Right lobe of liver (tissue), 6 donors: ENCODE measurements at regions not wholly inside any gene's neighbourhood (a gene's known extent, or its start where the extent isn't known, plus 50 kb on each side); places are given as distances from the start of the nearest gene placed in this dataset.
"Not testable (repeated sequence)": the region's sequence is repeated elsewhere in the genome, so short reads cannot be mapped to it uniquely, and the experiment has no call there.

Experiments
- ATAC-seq, 4 donors: fragments of 200-7000 bp; cut with Tn5 transposase; one replicate each; pipeline ENCODE4 v1.9.1; 2020; ENCODE audit warnings: mild to moderate bottlenecking in 4 of 4, moderate library complexity in 4 of 4
- DNase-seq, 3 donors: peaks; one replicate each; pipeline ENCODE4 v3.0.0-alpha.2; 2020
- H3K27ac ChIP-seq, 3 donors: fragments of 200-600 bp; one replicate each; pipeline ENCODE4 v1.8.0; 2022
- H3K27me3 ChIP-seq, 2 donors: fragments of 200-600 bp; one replicate each; pipeline ENCODE4 v1.8.0; 2022
- H3K36me3 ChIP-seq, 4 donors: fragments of 200-600 bp; sonication (generic) in 1 of 4; one replicate each; pipeline versions ENCODE4 v1.5.1 to v1.8.0; 2017 to 2022; ENCODE audit warnings: control low read depth in 1 of 4
- H3K4me1 ChIP-seq, 4 donors: fragments of 200-600 bp; sonication (generic) in 1 of 4; one replicate each; pipeline versions ENCODE4 v1.5.1 to v1.8.0; 2017 to 2022; ENCODE audit warnings: control low read depth in 1 of 4
- H3K4me3 ChIP-seq, 3 donors: fragments of 200-600 bp; one replicate each; pipeline ENCODE4 v1.8.0; 2022
- H3K9me3 ChIP-seq, 4 donors: fragments of 200-600 bp; sonication (generic) in 1 of 4; one replicate each; pipeline versions ENCODE4 v1.5.1 to v1.8.0; 2017 to 2022; ENCODE audit warnings: control low read depth in 1 of 4
- CTCF ChIP-seq, 4 donors: fragments of 200-600 bp in 3 of 4; fragments of 450-650 bp in 1 of 4; IDR thresholded peaks; one replicate each; pipeline versions ENCODE4 v1.5.1 to v1.8.0; 2016 to 2022; ENCODE audit warnings: antibody characterized with exemption in 4 of 4, mild to moderate bottlenecking in 2 of 4
- POLR2A ChIP-seq: fragments of 450-650 bp; IDR thresholded peaks from one replicate; pipeline ENCODE4 v1.6.1; 2017; ENCODE audit warnings: antibody characterized with exemption, mild to moderate bottlenecking
- WGBS: methylation state at CpG from one replicate; pipeline ENCODE4 v1.1.6; 2018; ENCODE audit warnings: low coverage, low lambda C conversion rate; ENCODE audit not compliant: insufficient coverage; ENCODE audit errors: missing lambda C conversion rate; 5-methylcytosine and 5-hydroxymethylcytosine counted together
- intact Hi-C, 2 donors: fragments of 100-400 bp; cut with DNase I; formaldehyde crosslinking; loops; one replicate each; pipeline versions ENCODE4 v1.11.2 to v1.14.1; 2022
- donor health status: DM: no; HTN: yes; CAD: no.
- donor health status: DM: no; HTN: no; CAD: no.
- donor health status: DM: no; HTN: no; CAD: no.
- donor health status: DM: no; HTN: yes; CAD: no.
- donor health status: DM: no; HTN: yes; CAD: no.

GRCh38 chr17:77066726-77067409 lies 73.9 kb upstream of the SEC14L1 start:
- peak; percentile 43 to 84 (median 83) for TF ChIP-seq CTCF (IDR thresholded peaks at IDR 0.05)
- H3K4me1 ChIP-seq, intact Hi-C loops, H3K9me3 ChIP-seq, H3K36me3 ChIP-seq, H3K27ac ChIP-seq, H3K4me3 ChIP-seq, H3K27me3 ChIP-seq: not testable (repeated sequence)
- ATAC-seq (peak; percentile 68 to 75 (median 68)), DNase-seq (peak in 2 of 3 donors; percentile 39 to 63)
- WGBS = 23% methylated on average over 9 of the region's 10 CpGs

GRCh38 chr17:77068915-77069314 lies 71.9 kb upstream of the SEC14L1 start:
- TF ChIP-seq POLR2A = no peak
- TF ChIP-seq CTCF (IDR thresholded peaks at IDR 0.05) = no peak
- intact Hi-C loops = no loop called here
- no CpG with 5 or more reads among the region's 2 CpGs for WGBS
- no peaks in the 10 kb centered on the region for H3K36me3 ChIP-seq
- H3K27me3 ChIP-seq = no peaks in the 10 kb centered on the region
- no peaks in the 10 kb centered on the region for H3K9me3 ChIP-seq
- DNase-seq (no peak), ATAC-seq (no peak)
- no peaks in the 10 kb centered on the region for H3K4me1 ChIP-seq
- no peak overlapping the region for H3K4me3 ChIP-seq
- no peak overlapping the region for H3K27ac ChIP-seq

- Histone ChIP-seq H3K4me1 (no peaks in the 10 kb centered on the region), H3K4me3 (no peak overlapping the region), H3K36me3 (no peaks in the 10 kb centered on the region), H3K27ac (no peak overlapping the region), H3K9me3 (no peaks in the 10 kb centered on the region), H3K27me3 (no peaks in the 10 kb centered on the region)
- intact Hi-C loops = no loop called here
- DNase-seq = no peak
- no peak for ATAC-seq
- no peak for TF ChIP-seq POLR2A
- TF ChIP-seq CTCF (IDR thresholded peaks at IDR 0.05) = no peak
- 51% methylated on average over 4 of the region's 6 CpGs for WGBS
Measured at GRCh38 chr17:77070888-77071279, 69.9 kb upstream of the SEC14L1 start.

DNA sequence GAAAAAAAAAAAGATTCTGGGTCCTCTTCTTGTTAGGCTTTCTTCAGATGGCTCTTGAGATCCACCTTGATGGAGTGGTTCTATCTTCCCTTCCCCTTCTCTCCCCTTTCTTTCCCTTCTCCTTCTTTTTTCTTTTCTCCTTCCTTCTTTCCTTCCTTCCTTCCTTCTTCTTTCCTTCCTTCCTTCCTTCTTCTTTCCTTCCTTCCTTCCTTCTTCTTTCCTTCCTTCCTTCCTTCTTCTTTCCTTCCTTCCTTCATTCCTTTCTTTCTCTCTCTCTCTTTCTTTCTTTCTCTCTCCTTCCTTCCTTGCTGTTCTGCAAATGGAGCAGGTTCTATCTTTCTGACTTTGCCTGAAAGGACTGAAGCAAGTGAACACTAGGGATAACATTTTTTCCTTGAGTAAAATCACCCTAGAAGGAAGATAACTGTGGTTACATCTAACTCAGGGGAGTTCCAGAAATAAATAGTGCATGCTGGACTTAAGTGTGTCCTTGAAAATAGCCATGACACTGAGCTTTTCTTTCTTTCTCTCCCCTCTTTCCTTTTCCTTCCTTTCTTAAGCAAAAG lies 68.8 kb upstream of the SEC14L1 start:
- no peaks in the 10 kb centered on the region for H3K27me3 ChIP-seq
- ATAC-seq (no peak), DNase-seq (no peak)
- H3K4me1 ChIP-seq = no peaks in the 10 kb centered on the region
- no peak for TF ChIP-seq POLR2A
- no peak for TF ChIP-seq CTCF (IDR thresholded peaks at IDR 0.05)
- H3K9me3 ChIP-seq = no peaks in the 10 kb centered on the region
- H3K36me3 ChIP-seq = no peaks in the 10 kb centered on the region
- H3K4me3 ChIP-seq = no peak overlapping the region
- H3K27ac ChIP-seq = no peak overlapping the region
- intact Hi-C loops = no loop called here
